ENCODE measurements at regions not wholly inside any gene's neighbourhood (a gene's known extent, or its start where the extent isn't known, plus 50 kb on each side); places are given as distances from the start of the nearest gene placed in this dataset.

DNA sequence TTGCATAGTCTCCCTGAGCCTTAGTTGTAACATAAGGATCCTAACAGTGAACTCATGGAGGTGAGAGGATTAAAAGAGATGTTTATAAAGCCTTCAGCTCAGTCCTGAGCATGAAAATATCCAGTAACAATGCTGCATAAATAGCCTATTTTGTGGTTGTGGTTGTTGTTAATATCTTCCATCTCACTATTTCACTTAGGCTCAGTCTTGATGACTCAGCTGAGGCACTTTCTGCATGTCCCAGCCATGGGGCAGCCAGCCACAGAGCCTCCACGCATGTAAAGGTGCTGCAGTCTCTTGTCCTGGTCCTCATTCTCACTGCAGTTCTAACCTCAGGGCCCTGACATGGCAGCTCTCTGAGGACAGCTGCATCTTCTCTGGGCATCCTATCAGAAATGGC, 218.8 kb upstream of the PKDCC start:
- TF ChIP-seq, protein P1, sequence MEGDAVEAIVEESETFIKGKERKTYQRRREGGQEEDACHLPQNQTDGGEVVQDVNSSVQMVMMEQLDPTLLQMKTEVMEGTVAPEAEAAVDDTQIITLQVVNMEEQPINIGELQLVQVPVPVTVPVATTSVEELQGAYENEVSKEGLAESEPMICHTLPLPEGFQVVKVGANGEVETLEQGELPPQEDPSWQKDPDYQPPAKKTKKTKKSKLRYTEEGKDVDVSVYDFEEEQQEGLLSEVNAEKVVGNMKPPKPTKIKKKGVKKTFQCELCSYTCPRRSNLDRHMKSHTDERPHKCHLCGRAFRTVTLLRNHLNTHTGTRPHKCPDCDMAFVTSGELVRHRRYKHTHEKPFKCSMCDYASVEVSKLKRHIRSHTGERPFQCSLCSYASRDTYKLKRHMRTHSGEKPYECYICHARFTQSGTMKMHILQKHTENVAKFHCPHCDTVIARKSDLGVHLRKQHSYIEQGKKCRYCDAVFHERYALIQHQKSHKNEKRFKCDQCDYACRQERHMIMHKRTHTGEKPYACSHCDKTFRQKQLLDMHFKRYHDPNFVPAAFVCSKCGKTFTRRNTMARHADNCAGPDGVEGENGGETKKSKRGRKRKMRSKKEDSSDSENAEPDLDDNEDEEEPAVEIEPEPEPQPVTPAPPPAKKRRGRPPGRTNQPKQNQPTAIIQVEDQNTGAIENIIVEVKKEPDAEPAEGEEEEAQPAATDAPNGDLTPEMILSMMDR (IDR thresholded peaks at IDR 0.05) = no peak
- TF ChIP-seq EZH2 (IDR thresholded peaks at IDR 0.05) = no peak
- no peak for TF ChIP-seq EZH2phosphoT487 (IDR thresholded peaks at IDR 0.05)

Data from neural progenitor cell (in vitro differentiated cells).